GM12878 (cell line): ENCODE measurements at regions not wholly inside any gene's neighbourhood (a gene's known extent, or its start where the extent isn't known, plus 50 kb on each side); places are given as distances from the start of the nearest gene placed in this dataset.

Experiments
- ATAC-seq: fragments of 200-7000 bp; cut with Tn5 transposase; 3 replicates; pipeline ENCODE4 v1.9.1; 2020; ENCODE audit warnings: mild to moderate bottlenecking, moderate library complexity
- BruUV-seq: library from RNA; stranded (reverse); fragments of 400-500 nt; replicated peaks from 2 replicates; lab custom pipeline; 2021; lab: Mats Ljungman, UMichigan
- CTCF ChIA-PET: fragments of 300-600 bp; sonication (Branson Sonifier 250); formaldehyde crosslinking; extraction: SDS; loops from one replicate; lab custom pipeline; 2021; ENCODE audit warnings: inconsistent platforms; lab: Yijun Ruan, JAX
- POLR2A ChIA-PET: fragments of 350-600 bp; formaldehyde crosslinking; extraction: SDS; loops from one replicate; lab custom pipeline; 2021; ENCODE audit warnings: inconsistent platforms; lab: Charles Lee
- RAD21 ChIA-PET: fragments of 300-600 bp; sonication (Branson Sonifier 250); formaldehyde crosslinking; loops from one replicate; lab custom pipeline; 2023; ENCODE audit warnings: antibody characterized with exemption; ENCODE audit not compliant: unreplicated experiment; lab: Charles Lee
- SMC1A ChIA-PET: fragments of 300-600 bp; sonication (Branson Sonifier 250); formaldehyde crosslinking; loops from one replicate; lab custom pipeline; 2023; ENCODE audit not compliant: unreplicated experiment, uncharacterized antibody; lab: Charles Lee
- DNase-seq: peaks from one replicate; pipeline ENCODE4 v3.0.0-alpha.2; 2011; ENCODE audit warnings: low read depth, low spot score
- FAIRE-seq: peaks from 3 replicates; lab custom pipeline; 2011; peaks lifted over from hg19 to GRCh38; lab: Jason Lieb, UNC
- H2AFZ ChIP-seq: 2 replicates; pipeline ENCODE4 v1.6.0; 2011; ENCODE audit warnings: low read depth, low read length, control low read depth; ENCODE audit not compliant: control insufficient read depth
- H3K27ac ChIP-seq: 2 replicates; pipeline ENCODE4 v1.5.1; 2011; ENCODE audit warnings: control low read depth; ENCODE audit not compliant: control insufficient read depth, insufficient read depth
- H3K27me3 ChIP-seq, 2 experiments: replicated peaks in 1 of 2; 2 replicates each; pipeline versions ENCODE4 v1.6.0 to v1.6.1; 2011; ENCODE audit warnings: low read length in 1 of 2; ENCODE audit not compliant: control insufficient read depth in 2 of 2, insufficient read depth in 2 of 2
- H3K36me3 ChIP-seq, 2 experiments: 2 replicates each; pipeline ENCODE4 v1.5.1; 2011; ENCODE audit warnings: low read length in 1 of 2; ENCODE audit not compliant: control insufficient read depth in 2 of 2, insufficient read depth in 2 of 2
- H3K4me1 ChIP-seq: 2 replicates; pipeline ENCODE4 v1.6.1; 2011; ENCODE audit warnings: mild to moderate bottlenecking, low read length, moderate library complexity, mixed read lengths; ENCODE audit not compliant: control insufficient read depth, insufficient read depth
- H3K4me2 ChIP-seq: 2 replicates; pipeline ENCODE4 v1.6.0; 2011; ENCODE audit warnings: control low read depth; ENCODE audit not compliant: control insufficient read depth, insufficient read depth
- H3K4me3 ChIP-seq: fragments of 200-600 bp; sonication (generic); 2 replicates; pipeline ENCODE4 v1.5.1; 2016
- H3K79me2 ChIP-seq: 2 replicates; pipeline ENCODE4 v1.6.0; 2011; ENCODE audit warnings: low read length; ENCODE audit not compliant: control insufficient read depth, insufficient read depth
- H3K9ac ChIP-seq: 2 replicates; pipeline ENCODE4 v1.8.0; 2011; ENCODE audit warnings: low read length, control low read depth, mixed read lengths; ENCODE audit not compliant: control insufficient read depth, insufficient read depth
- H3K9me3 ChIP-seq: replicated peaks from 3 replicates; pipeline ENCODE4 v1.5.1; 2011; ENCODE audit warnings: mild to moderate bottlenecking, low read length; ENCODE audit not compliant: control insufficient read depth, insufficient read depth
- H4K20me1 ChIP-seq: 2 replicates; pipeline ENCODE4 v1.6.0; 2011; ENCODE audit not compliant: control insufficient read depth, insufficient read depth
- BCL11A ChIP-seq: IDR thresholded peaks from 2 replicates; pipeline ENCODE4 v1.6.1; 2011; ENCODE audit warnings: low read depth, low read length
- BHLHE40 ChIP-seq, 2 experiments: fragments of 450-650 bp in 1 of 2; IDR thresholded peaks; 2 replicates each; pipeline ENCODE4 v1.6.1; 2011 to 2017; ENCODE audit warnings: low read depth in 2 of 2, borderline replicate concordance in 1 of 2, improper control_type of control experiment in 1 of 2, low read length in 1 of 2, mild to moderate bottlenecking in 1 of 2
- GATAD2B ChIP-seq: fragments of 450-650 bp; conservative IDR thresholded peaks from 2 replicates; pipeline ENCODE4 v1.6.1; 2017; ENCODE audit warnings: low read depth, mild to moderate bottlenecking, moderate library complexity
- HCFC1 ChIP-seq: fragments of 150-350 bp; IDR thresholded peaks from 2 replicates; pipeline ENCODE4 v1.6.1; 2014; ENCODE audit warnings: low read length
- KAT2A ChIP-seq: conservative IDR thresholded peaks from 2 replicates; pipeline ENCODE4 v1.6.1; 2011; ENCODE audit warnings: low read depth, low read length; ENCODE audit not compliant: control insufficient read depth
- MXI1 ChIP-seq: fragments of 150-350 bp; IDR thresholded peaks from 2 replicates; pipeline ENCODE4 v1.6.1; 2011; ENCODE audit warnings: low read depth, mild to moderate bottlenecking, inconsistent platforms, low read length, improper control_type of control experiment
- NFXL1 ChIP-seq: fragments of 450-650 bp; IDR thresholded peaks from 2 replicates; pipeline ENCODE4 v1.6.1; 2017; ENCODE audit warnings: antibody characterized with exemption, mild to moderate bottlenecking, borderline replicate concordance
- NKRF ChIP-seq: fragments of 450-650 bp; conservative IDR thresholded peaks from 2 replicates; pipeline ENCODE4 v1.6.1; 2017; ENCODE audit warnings: mild to moderate bottlenecking, moderate library complexity
- RAD21 ChIP-seq: IDR thresholded peaks from 2 replicates; pipeline ENCODE4 v1.6.1; 2011; ENCODE audit warnings: mild to moderate bottlenecking, low read depth, low read length, moderate library complexity; ENCODE audit not compliant: insufficient read depth
- RFX5 ChIP-seq: IDR thresholded peaks from 2 replicates; pipeline ENCODE4 v1.6.1; 2011; ENCODE audit warnings: low read depth, low read length, improper control_type of control experiment
- SMAD1 ChIP-seq: fragments of 450-650 bp; IDR thresholded peaks from 2 replicates; pipeline ENCODE4 v1.6.1; 2018; ENCODE audit warnings: mild to moderate bottlenecking, low read depth; ENCODE audit not compliant: partially characterized antibody
- TCF3 ChIP-seq: IDR thresholded peaks from 2 replicates; pipeline ENCODE4 v1.6.1; 2012; ENCODE audit warnings: low read depth, mild to moderate bottlenecking, low read length, borderline replicate concordance; ENCODE audit not compliant: insufficient read depth
- TCF7 ChIP-seq: IDR thresholded peaks from 2 replicates; pipeline ENCODE4 v1.6.1; 2014; ENCODE audit warnings: antibody characterized with exemption, borderline replicate concordance
- ZZZ3 ChIP-seq: IDR thresholded peaks from 2 replicates; pipeline ENCODE4 v1.6.1; 2011; ENCODE audit warnings: low read depth; ENCODE audit not compliant: control insufficient read depth, insufficient read length
- WGBS: methylation state at CpG from one replicate; pipeline ENCODE4 v1.1.6; 2016; ENCODE audit warnings: low lambda C conversion rate; ENCODE audit not compliant: insufficient replicate concordance, insufficient coverage; ENCODE audit errors: missing lambda C conversion rate; 5-methylcytosine and 5-hydroxymethylcytosine counted together
- in situ Hi-C: fragments of 300-500 bp; cut with MboI; formaldehyde crosslinking; loops from 9 replicates; pipeline ENCODE4 v1.14.3; 2018; ENCODE audit warnings: mixed read lengths
- intact Hi-C: fragments of 100-400 bp; cut with micrococcal nuclease; formaldehyde crosslinking; loops from one replicate; pipeline ENCODE4 v1.14.2; 2022; ENCODE audit not compliant: unreplicated experiment

- Histone ChIP-seq H3K4me3 (no peak overlapping the region), H3K27me3 (no peaks in the 10 kb centered on the region), H2AFZ (no peak overlapping the region), H3K9ac (no peak overlapping the region), H3K79me2 (no peaks in the 10 kb centered on the region), H3K4me1 (peaks cover 6% of the 10 kb centered on the region), H3K4me2 (no peak overlapping the region), H3K36me3 (no peaks in the 10 kb centered on the region), H3K27ac (no peak overlapping the region), H3K9me3 (no peaks in the 10 kb centered on the region), H4K20me1 (no peaks in the 10 kb centered on the region)
- intact Hi-C loops (no loop called here), in situ Hi-C loops (no loop called here)
- ATAC-seq = no peak
- no peak for FAIRE-seq
- no TSS peak for BruUV-seq
- TF ChIP-seq NFXL1 (no peak), RAD21 (no peak), SMAD1 (no peak), RFX5 (no peak)
- ChIA-PET POLR2A (no interaction called here), CTCF (no interaction called here), SMC1A (no interaction called here), RAD21 (no interaction called here)
- no peak for DNase-seq
- WGBS = 91% methylated on average over 13 of the region's 13 CpGs
These were observed 228.9 kb downstream of the TOMM20 start for GRCh38 chr1:234899730-234900072.

- H3K79me2 ChIP-seq = no peaks in the 10 kb centered on the region
- no peaks in the 10 kb centered on the region for H3K27me3 ChIP-seq
- no peak overlapping the region for H3K4me3 ChIP-seq
- WGBS = 76% methylated on average over 11 of the region's 11 CpGs
- FAIRE-seq (no peak), DNase-seq (no peak)
- SMC1A ChIA-PET = no interaction called here
- RAD21 ChIA-PET = no interaction called here
- CTCF ChIA-PET = interaction anchor here (0.9 to 1.3 kb wide), 2 partner anchors 8 to 11 kb away, joined by 3 read pairs; no protein-coding TSS in a partner anchor
- no peaks in the 10 kb centered on the region for H4K20me1 ChIP-seq
- no peaks in the 10 kb centered on the region for H3K36me3 ChIP-seq
- no peak overlapping the region for H3K4me2 ChIP-seq
- no peaks in the 10 kb centered on the region for H3K9me3 ChIP-seq
- POLR2A ChIA-PET = no interaction called here
- no peak overlapping the region for H3K27ac ChIP-seq
- H3K4me1 ChIP-seq = peaks cover 6% of the 10 kb centered on the region
- no peak overlapping the region for H2AFZ ChIP-seq
- no TSS peak for BruUV-seq
- TF ChIP-seq GATAD2B (no peak), ZZZ3 (no peak), MXI1 (no peak), TCF7 (no peak), NFXL1 (no peak), KAT2A (no peak), HCFC1 (no peak), BHLHE40 (IDR thresholded peaks at IDR 0.05; ENCODE audit: borderline replicate concordance in 1 of 2, low read depth in 2 of 2, low read length in 1 of 2) (no peak), NKRF (no peak), BCL11A (no peak), TCF3 (no peak)
- TF ChIP-seq, all 136 proteins: peak for 0
- no peak overlapping the region for H3K9ac ChIP-seq
- peak; percentile 38 for ATAC-seq
- intact Hi-C loops = no loop called here
- in situ Hi-C loops = no loop called here
These were observed 229.5 kb downstream of the TOMM20 start for GRCh38 chr1:234899041-234899729.
